Ovary (tissue), 3 donors: ENCODE measurements at regions not wholly inside any gene's neighbourhood (a gene's known extent, or its start where the extent isn't known, plus 50 kb on each side); places are given as distances from the start of the nearest gene placed in this dataset.

Experiments used
- POLR2A ChIP-seq: fragments of 450-650 bp; IDR thresholded peaks from one replicate; pipeline ENCODE4 v1.6.1; 2017; ENCODE audit warnings: antibody characterized with exemption, mild to moderate bottlenecking, moderate library complexity
- TF ChIP-seq, protein P1 (sequence below), 3 donors: fragments of 450-650 bp in 2 of 3; fragments of 200-600 bp in 1 of 3; IDR thresholded peaks; one replicate each; pipeline versions ENCODE4 v1.5.1 to v1.8.0; 2016 to 2022; ENCODE audit warnings: antibody characterized with exemption in 3 of 3, mild to moderate bottlenecking in 1 of 3
- donor health status: DM: no; HTN: no; CAD: no.

DNA sequence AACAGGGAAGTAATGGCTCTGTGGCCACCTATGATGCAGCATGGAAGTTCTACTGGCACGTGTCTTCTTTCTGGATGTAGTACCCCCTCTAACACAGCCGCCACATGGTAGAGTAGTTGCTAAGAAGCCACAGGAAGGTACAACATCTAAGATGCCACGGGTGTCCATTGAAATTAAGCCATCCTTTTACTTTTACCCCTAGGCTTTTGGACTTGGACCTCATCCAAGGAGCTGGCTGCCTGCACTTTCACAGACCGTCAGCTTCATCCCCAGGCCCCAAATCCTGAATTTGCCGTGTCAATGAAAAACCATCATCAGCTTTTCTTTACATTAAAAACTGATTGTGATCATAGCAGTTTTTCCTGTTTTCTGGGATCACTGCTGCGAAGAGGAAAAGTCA is 102.4 kb downstream of the RPL27A start:
- TF ChIP-seq, protein P1, sequence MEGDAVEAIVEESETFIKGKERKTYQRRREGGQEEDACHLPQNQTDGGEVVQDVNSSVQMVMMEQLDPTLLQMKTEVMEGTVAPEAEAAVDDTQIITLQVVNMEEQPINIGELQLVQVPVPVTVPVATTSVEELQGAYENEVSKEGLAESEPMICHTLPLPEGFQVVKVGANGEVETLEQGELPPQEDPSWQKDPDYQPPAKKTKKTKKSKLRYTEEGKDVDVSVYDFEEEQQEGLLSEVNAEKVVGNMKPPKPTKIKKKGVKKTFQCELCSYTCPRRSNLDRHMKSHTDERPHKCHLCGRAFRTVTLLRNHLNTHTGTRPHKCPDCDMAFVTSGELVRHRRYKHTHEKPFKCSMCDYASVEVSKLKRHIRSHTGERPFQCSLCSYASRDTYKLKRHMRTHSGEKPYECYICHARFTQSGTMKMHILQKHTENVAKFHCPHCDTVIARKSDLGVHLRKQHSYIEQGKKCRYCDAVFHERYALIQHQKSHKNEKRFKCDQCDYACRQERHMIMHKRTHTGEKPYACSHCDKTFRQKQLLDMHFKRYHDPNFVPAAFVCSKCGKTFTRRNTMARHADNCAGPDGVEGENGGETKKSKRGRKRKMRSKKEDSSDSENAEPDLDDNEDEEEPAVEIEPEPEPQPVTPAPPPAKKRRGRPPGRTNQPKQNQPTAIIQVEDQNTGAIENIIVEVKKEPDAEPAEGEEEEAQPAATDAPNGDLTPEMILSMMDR (IDR thresholded peaks at IDR 0.05) = no peak
- no peak for TF ChIP-seq POLR2A
